Ovary (tissue), 7 donors: ENCODE measurements at regions not wholly inside any gene's neighbourhood (a gene's known extent, or its start where the extent isn't known, plus 50 kb on each side); places are given as distances from the start of the nearest gene placed in this dataset.

Experiments
- DNase-seq, 5 donors: peaks; one replicate each; pipeline ENCODE4 v3.0.0-alpha.2; 2019 to 2020
- H3K27ac ChIP-seq, 2 donors: fragments of 200-600 bp; one replicate each; pipeline versions ENCODE4 v1.5.1 to v1.8.0; 2019 to 2022
- H3K27me3 ChIP-seq: fragments of 200-600 bp; one replicate; pipeline ENCODE4 v1.8.0; 2022
- H3K36me3 ChIP-seq: fragments of 200-600 bp; sonication (generic); one replicate; pipeline ENCODE4 v1.5.1; 2019
- H3K4me1 ChIP-seq: one replicate; pipeline ENCODE4 v1.8.1; 2013; ENCODE audit warnings: mild to moderate bottlenecking, moderate library complexity; ENCODE audit not compliant: insufficient read depth
- H3K4me3 ChIP-seq: fragments of 200-600 bp; sonication (generic); one replicate; pipeline ENCODE4 v1.5.1; 2017
- H3K9me3 ChIP-seq, 2 donors: fragments of 200-600 bp in 1 of 2; sonication (generic) in 1 of 2; one replicate each; pipeline versions ENCODE4 v1.5.1 to v1.8.1; 2013 to 2019; ENCODE audit warnings: mild to moderate bottlenecking in 1 of 2, moderate library complexity in 1 of 2
- EP300 ChIP-seq: sonication (generic); formaldehyde crosslinking; IDR thresholded peaks from one replicate; pipeline ENCODE4 v1.6.1; 2017; ENCODE audit warnings: antibody characterized with exemption
- POLR2A ChIP-seq: fragments of 450-650 bp; IDR thresholded peaks from one replicate; pipeline ENCODE4 v1.6.1; 2017; ENCODE audit warnings: antibody characterized with exemption, mild to moderate bottlenecking, moderate library complexity
- WGBS, 3 donors: extraction: QIAGEN DNeasy Blood & Tissue Kit in 1 of 3; methylation state at CpG; one replicate each; pipeline versions ENCODE4 v1.1.5 to v1.1.7; 2013 to 2017; 5-methylcytosine and 5-hydroxymethylcytosine counted together
- intact Hi-C, 4 donors: fragments of 100-400 bp; cut with DNase I; formaldehyde crosslinking; loops; one replicate each; pipeline versions ENCODE4 v1.11.0 to v1.15.1; 2022 to 2023
- TF ChIP-seq, protein P1 (sequence below), 3 donors: fragments of 450-650 bp in 2 of 3; fragments of 200-600 bp in 1 of 3; IDR thresholded peaks; one replicate each; pipeline versions ENCODE4 v1.5.1 to v1.8.0; 2016 to 2022; ENCODE audit warnings: antibody characterized with exemption in 3 of 3, mild to moderate bottlenecking in 1 of 3
- donor health status: DM: no; HTN: no; CAD: no; lungs with moderate emphysema.
- donor health status: DM: no; HTN: no; CAD: no.
- donor health status: Bipolar disorder and iron deficiency.
- donor health status: DM: no; HTN: no; CAD: no.
- donor health status: DM: yes; HTN: yes; CAD: no.

DNA sequence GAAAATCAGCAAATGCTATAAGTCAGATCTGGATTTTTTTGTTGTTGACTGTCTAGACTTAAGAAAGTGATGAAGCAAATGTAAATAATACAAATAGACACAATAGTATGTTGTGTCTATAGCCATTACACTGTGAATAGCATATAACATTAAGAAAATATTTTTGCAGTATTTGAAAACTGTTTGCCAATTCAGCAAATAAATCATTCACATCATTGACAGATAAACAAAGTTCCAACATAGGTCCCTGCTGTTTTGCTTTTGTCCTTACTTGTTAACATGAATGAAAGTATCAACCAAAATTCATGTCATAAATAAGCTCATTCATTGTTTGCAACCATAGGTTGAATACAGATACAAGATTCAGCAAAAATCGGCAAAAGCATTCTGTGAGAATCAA lies 200.5 kb downstream of the KIF20B start:
- Histone ChIP-seq H3K27ac (no peak overlapping the region), H3K4me1 (no peaks in the 10 kb centered on the region), H3K4me3 (no peak overlapping the region), H3K27me3 (no peaks in the 10 kb centered on the region), H3K36me3 (no peaks in the 10 kb centered on the region), H3K9me3 (no peaks in the 10 kb centered on the region)
- TF ChIP-seq POLR2A (no peak), EP300 (no peak)
- TF ChIP-seq, protein P1, sequence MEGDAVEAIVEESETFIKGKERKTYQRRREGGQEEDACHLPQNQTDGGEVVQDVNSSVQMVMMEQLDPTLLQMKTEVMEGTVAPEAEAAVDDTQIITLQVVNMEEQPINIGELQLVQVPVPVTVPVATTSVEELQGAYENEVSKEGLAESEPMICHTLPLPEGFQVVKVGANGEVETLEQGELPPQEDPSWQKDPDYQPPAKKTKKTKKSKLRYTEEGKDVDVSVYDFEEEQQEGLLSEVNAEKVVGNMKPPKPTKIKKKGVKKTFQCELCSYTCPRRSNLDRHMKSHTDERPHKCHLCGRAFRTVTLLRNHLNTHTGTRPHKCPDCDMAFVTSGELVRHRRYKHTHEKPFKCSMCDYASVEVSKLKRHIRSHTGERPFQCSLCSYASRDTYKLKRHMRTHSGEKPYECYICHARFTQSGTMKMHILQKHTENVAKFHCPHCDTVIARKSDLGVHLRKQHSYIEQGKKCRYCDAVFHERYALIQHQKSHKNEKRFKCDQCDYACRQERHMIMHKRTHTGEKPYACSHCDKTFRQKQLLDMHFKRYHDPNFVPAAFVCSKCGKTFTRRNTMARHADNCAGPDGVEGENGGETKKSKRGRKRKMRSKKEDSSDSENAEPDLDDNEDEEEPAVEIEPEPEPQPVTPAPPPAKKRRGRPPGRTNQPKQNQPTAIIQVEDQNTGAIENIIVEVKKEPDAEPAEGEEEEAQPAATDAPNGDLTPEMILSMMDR (IDR thresholded peaks at IDR 0.05) = no peak
- WGBS, 3 donors = 88 to 98% (median 98%) methylated on average over 1 of the region's 1 CpG
- intact Hi-C loops = no loop called here
- no peak for DNase-seq

DNA sequence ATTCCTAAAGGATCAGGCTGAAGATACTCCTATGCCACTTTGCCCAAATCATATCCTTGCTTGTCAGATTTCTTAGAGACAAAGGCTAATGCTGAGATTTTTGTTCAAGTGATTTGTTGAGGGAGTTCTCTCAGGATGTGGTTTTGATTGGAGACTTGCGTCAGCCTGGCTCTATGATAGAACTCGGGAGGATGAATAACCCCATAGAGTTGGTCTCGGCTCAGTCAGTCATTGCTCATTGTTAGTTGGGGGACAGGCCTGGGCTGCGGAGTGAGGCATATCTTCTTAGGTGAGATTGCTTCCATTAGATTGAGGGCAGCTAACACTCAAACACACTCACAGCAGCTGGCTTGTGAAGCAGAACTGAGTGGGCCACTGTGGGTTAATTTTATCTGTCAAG lies 203.4 kb downstream of the KIF20B start:
- Histone ChIP-seq H3K4me1 (no peaks in the 10 kb centered on the region), H3K27ac (no peak overlapping the region), H3K4me3 (no peak overlapping the region), H3K36me3 (no peaks in the 10 kb centered on the region), H3K9me3 (no peaks in the 10 kb centered on the region), H3K27me3 (no peaks in the 10 kb centered on the region)
- DNase-seq = no peak
- no peak for TF ChIP-seq EP300
- TF ChIP-seq, protein P1 (IDR thresholded peaks at IDR 0.05) = no peak
- TF ChIP-seq POLR2A = no peak
- intact Hi-C loops = no loop called here
- WGBS, 3 donors = 82 to 90% (median 84%) methylated on average over 4 of the region's 4 CpGs

DNA sequence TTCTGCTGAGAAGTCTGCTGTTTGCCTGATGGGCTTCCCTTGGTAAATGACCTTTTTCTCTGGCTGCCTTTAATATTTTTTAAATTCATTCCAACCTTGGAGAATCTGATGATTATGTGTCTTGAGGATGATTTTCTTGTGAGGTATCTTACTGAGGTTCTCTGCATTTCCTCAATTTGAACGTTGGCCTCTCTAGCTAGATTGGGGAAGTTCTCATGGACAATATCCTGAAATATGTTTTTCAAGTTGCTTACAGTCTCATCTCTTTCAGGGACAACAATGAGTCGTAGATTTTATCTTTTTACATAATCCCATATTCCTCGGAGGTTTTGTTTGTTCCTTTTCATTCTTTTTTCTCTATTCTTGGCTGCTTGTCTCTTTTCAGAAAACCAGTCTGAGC lies 208.4 kb downstream of the KIF20B start:
- Histone ChIP-seq H3K36me3 (no peaks in the 10 kb centered on the region), H3K4me1 (no peaks in the 10 kb centered on the region), H3K27me3 (no peaks in the 10 kb centered on the region), H3K27ac (no peak overlapping the region), H3K9me3 (no peaks in the 10 kb centered on the region), H3K4me3 (no peak overlapping the region)
- DNase-seq = no peak
- WGBS, 3 donors = 67 to 72% (median 71%) methylated on average over 3 of the region's 3 CpGs
- no peak for TF ChIP-seq EP300
- TF ChIP-seq POLR2A = no peak
- TF ChIP-seq, protein P1 (IDR thresholded peaks at IDR 0.05) = no peak
- intact Hi-C loops = no loop called here

DNA sequence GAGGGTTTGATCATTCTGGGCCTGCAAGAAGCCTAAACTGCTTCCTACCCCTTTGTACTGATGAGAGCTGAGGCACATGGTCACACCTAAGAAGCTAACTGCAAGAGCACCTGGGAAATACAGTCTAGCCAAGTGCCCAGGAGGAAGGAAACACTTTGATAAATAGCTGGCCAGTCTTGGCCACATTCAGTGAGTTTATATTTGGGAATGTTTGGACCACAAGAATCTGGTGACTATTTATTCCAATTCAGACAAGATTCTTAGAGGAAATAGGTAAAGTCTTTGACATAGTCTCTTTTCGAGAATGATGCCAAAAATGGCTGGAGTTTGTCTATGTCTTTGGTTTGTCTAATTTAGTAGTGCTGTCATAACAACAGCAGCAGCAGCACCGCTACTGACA lies 213.6 kb downstream of the KIF20B start:
- WGBS, 3 donors = 70 to 78% (median 71%) methylated on average over 2 of the region's 2 CpGs
- DNase-seq = no peak
- Histone ChIP-seq H3K36me3 (no peaks in the 10 kb centered on the region), H3K4me1 (no peaks in the 10 kb centered on the region), H3K27me3 (no peaks in the 10 kb centered on the region), H3K4me3 (no peak overlapping the region), H3K9me3 (no peaks in the 10 kb centered on the region), H3K27ac (no peak overlapping the region)
- intact Hi-C loops = no loop called here
- TF ChIP-seq, protein P1 (IDR thresholded peaks at IDR 0.05) = no peak
- TF ChIP-seq EP300 = no peak
- no peak for TF ChIP-seq POLR2A

DNA sequence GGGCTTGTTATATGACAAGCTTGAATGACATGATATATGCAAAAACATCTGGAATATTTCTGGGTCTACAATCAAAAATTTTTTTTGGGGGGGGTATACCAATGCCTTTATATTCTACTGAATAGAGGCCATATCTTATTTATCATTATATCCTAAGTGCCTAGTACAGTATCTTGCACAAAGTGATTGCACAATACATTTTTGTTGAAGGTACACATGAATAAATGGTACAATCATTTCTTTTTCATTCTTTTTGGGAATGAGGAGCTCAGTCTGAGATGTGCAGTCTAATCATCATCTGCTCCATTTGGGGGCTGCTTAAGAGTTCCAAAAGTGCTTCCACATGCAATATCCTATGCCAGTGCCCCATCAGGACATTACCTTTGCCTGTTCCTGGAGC lies 214.6 kb downstream of the KIF20B start:
- no peaks in the 10 kb centered on the region for H3K9me3 ChIP-seq
- no peaks in the 10 kb centered on the region for H3K4me1 ChIP-seq
- no peak overlapping the region for H3K4me3 ChIP-seq
- DNase-seq = no peak
- intact Hi-C loops = no loop called here
- no peak overlapping the region for H3K27ac ChIP-seq
- no peak for TF ChIP-seq POLR2A
- TF ChIP-seq, protein P1 (IDR thresholded peaks at IDR 0.05) = no peak
- no peaks in the 10 kb centered on the region for H3K27me3 ChIP-seq
- no peaks in the 10 kb centered on the region for H3K36me3 ChIP-seq
